Stimulated activated memory B cell treated with anti-CD40 and anti-IgM and Interleukin-4, amounts not matched to agents 10 μg/mL and 1 μg/mL and 100 μg/mL, for 72 hours (primary cell): ENCODE measurements at regions not wholly inside any gene's neighbourhood (a gene's known extent, or its start where the extent isn't known, plus 50 kb on each side); places are given as distances from the start of the nearest gene placed in this dataset.

Experiments
- ATAC-seq: fragments of 150-1000 bp; cut with Tn5 transposase; 2 replicates; pipeline ENCODE4 v1.10.0; 2021
- H3K27ac Mint-ChIP-seq: one replicate; pipeline ENCODE4 v1.8.0; 2022; ENCODE audit warnings: mild to moderate bottlenecking, mixed read lengths
- H3K27me3 Mint-ChIP-seq: one replicate; pipeline ENCODE4 v1.8.0; 2022; ENCODE audit warnings: mixed read lengths
- H3K36me3 Mint-ChIP-seq: one replicate; pipeline ENCODE4 v1.8.0; 2022; ENCODE audit warnings: mixed read lengths
- H3K4me1 Mint-ChIP-seq: one replicate; pipeline ENCODE4 v1.8.0; 2022; ENCODE audit warnings: mixed read lengths
- H3K4me3 Mint-ChIP-seq: one replicate; pipeline ENCODE4 v1.8.0; 2022; ENCODE audit warnings: mild to moderate bottlenecking, moderate library complexity, mixed read lengths
- H3K9me3 Mint-ChIP-seq: one replicate; pipeline ENCODE4 v1.8.0; 2022; ENCODE audit warnings: mixed read lengths

DNA sequence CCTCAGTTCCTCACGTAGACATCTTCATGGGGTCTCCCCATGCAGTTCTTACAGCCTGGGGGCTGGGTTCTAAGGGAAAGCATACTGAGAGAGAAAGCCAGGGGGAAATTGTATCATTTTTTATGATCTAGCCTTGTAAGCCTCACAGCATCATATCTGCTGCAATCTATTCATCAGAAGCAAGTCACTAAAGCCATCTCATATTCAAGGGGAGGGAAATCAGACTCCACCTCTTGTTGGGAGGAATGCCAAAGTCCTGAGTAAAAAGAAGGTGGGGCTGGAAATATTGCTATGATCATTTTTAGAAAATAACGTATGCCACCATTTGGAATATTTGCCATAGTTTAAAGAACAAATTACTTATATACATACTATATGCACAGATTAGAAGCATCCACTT lies 304.6 kb downstream of the TXNL1 start:
- no peaks in the 10 kb centered on the region for H3K27me3 Mint-ChIP-seq
- H3K4me3 Mint-ChIP-seq = no peak overlapping the region
- ATAC-seq = no peak
- no peaks in the 10 kb centered on the region for H3K36me3 Mint-ChIP-seq
- no peak overlapping the region for H3K27ac Mint-ChIP-seq
- H3K4me1 Mint-ChIP-seq = peaks cover 6% of the 10 kb centered on the region
- peaks cover 3% of the 10 kb centered on the region for H3K9me3 Mint-ChIP-seq

DNA sequence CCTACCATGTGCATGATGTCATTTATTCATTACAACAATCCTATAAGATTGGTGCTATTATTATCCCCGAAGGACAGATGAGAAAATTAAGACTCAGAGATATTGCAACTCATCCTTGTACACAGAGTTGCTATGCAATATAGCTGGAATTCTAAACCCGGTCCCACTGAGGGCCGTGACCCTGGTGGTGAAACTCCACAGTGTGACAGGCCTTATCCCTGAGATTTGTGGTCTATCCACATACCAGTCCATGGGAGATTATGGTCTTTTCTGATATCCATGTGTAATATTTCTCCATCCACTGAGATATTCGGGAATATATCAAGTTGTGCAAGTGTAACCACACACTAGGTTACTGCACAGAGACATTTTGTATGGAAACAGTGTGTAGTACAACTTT lies 305.2 kb downstream of the TXNL1 start:
- no peak for ATAC-seq
- Mint-ChIP-seq H3K4me3 (no peak overlapping the region), H3K27me3 (no peaks in the 10 kb centered on the region), H3K4me1 (peaks cover 6% of the 10 kb centered on the region), H3K27ac (no peak overlapping the region), H3K36me3 (no peaks in the 10 kb centered on the region), H3K9me3 (no peaks in the 10 kb centered on the region)

DNA sequence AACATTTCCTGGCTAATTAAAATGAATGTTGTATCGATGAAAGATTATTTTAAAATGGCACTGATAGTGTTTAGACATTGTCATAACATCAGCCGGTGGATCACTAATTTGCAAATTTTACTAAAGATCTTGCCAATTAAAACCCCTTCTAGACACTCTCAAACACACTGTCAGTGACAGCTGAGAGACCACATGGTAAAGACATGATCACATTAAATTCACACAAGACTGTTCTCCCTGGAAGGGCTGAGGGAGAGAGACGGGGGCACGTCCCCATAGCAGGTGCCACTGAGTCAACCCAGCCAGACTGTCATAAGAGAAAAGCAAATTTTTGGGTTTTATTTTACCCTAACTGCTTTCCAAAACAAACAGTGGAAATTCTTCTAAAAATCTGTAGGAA lies 306.0 kb downstream of the TXNL1 start:
- Mint-ChIP-seq H3K27me3 (no peaks in the 10 kb centered on the region), H3K9me3 (no peaks in the 10 kb centered on the region), H3K4me1 (peaks cover 6% of the 10 kb centered on the region), H3K27ac (no peak overlapping the region), H3K4me3 (no peak overlapping the region), H3K36me3 (no peaks in the 10 kb centered on the region)
- no peak for ATAC-seq

DNA sequence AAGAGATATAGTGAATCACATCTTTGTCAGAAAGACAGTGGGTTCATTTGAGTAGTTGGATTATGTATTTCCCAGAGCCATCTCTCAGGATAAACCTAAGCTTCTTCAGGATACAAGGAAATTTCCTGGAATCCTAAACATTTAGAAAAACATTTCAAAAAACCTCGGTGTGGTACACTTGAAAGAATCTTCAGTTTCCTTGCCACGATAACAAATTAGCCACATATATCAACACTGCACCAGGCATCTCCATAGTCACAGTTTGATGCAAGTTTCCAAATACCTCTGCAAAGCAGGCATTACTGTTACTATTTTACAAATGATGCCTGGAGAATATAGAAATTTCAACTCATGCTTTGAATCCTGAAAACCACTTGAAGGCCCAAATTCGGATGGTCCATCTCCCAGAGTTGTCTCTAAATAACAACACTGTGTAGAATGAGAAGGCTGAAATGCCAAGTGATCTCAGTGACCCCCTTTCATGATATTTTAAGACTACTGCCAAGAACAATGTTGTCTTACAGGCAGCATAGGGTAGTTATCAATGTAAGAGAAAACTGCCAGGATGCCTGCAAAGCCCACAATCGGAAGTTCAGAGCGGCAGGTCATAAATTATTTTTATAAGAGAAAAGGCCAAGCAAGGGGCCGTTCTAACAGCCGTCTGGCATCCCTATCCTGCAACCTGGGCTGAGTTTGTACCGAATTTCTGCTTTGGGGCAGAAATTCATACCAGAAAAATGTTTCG lies 307.9 kb downstream of the TXNL1 start:
- no peaks in the 10 kb centered on the region for H3K9me3 Mint-ChIP-seq
- no peak for ATAC-seq
- H3K27me3 Mint-ChIP-seq = no peaks in the 10 kb centered on the region
- no peak overlapping the region for H3K4me3 Mint-ChIP-seq
- no peak overlapping the region for H3K27ac Mint-ChIP-seq
- H3K4me1 Mint-ChIP-seq = peaks cover 5% of the 10 kb centered on the region
- no peaks in the 10 kb centered on the region for H3K36me3 Mint-ChIP-seq

DNA sequence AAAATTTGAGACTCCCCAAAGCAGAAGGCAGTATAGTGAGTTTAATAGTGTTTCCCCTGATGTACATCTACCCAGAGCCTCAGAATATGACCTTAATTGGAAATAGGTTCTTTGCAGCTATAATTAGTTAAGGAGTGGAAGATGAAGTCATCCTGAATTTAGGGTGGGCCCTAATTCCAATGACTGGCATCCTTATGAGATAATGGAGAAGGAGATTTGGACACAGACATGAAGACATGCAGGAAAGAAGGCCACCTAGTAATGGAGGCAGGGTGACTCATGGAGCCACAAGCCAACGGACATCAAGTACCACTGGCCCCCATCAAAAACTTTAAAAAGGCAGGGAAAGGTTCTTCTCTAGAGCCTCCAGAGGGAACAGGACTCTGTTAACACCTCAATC lies 308.9 kb downstream of the TXNL1 start:
- Mint-ChIP-seq H3K9me3 (no peaks in the 10 kb centered on the region), H3K27ac (no peak overlapping the region), H3K36me3 (no peaks in the 10 kb centered on the region), H3K27me3 (no peaks in the 10 kb centered on the region), H3K4me1 (no peaks in the 10 kb centered on the region), H3K4me3 (no peak overlapping the region)
- no peak for ATAC-seq

DNA sequence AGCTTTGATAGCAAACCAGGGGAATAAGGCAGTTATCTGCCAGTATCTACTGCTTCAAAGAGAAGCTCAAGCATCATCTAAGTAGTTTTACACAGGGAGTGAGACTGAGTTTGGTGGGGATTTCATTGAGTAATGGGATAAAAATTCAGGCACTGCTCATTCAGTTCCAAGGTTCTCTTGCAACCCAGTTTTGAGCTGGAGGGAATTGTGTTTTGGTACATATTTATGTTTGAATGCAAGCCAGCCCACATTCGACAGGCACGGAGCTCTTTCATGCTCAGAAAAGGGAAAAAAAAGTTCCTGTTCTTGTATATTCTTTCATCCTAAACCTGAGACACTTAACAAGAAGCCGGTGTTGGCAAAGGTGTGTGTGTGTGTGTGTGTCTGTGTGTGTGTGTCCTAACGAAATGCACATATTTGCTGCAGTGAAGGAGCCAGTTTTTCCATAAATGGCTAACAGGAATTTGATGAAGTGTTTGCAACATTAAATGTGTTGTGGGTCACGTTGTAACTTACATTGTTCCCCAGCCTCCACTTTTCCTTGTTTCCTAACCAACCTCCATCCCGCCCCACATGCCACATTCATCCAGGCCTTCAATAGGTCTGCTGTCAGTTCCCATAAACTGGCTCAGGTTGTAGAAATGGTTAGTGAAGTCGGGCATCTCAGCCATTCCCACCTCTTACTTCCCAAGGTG lies 311.1 kb downstream of the TXNL1 start:
- H3K27me3 Mint-ChIP-seq = no peaks in the 10 kb centered on the region
- H3K27ac Mint-ChIP-seq = no peak overlapping the region
- ATAC-seq = no peak
- H3K4me3 Mint-ChIP-seq = no peak overlapping the region
- H3K9me3 Mint-ChIP-seq = no peaks in the 10 kb centered on the region
- peaks cover 7% of the 10 kb centered on the region for H3K4me1 Mint-ChIP-seq
- no peaks in the 10 kb centered on the region for H3K36me3 Mint-ChIP-seq

DNA sequence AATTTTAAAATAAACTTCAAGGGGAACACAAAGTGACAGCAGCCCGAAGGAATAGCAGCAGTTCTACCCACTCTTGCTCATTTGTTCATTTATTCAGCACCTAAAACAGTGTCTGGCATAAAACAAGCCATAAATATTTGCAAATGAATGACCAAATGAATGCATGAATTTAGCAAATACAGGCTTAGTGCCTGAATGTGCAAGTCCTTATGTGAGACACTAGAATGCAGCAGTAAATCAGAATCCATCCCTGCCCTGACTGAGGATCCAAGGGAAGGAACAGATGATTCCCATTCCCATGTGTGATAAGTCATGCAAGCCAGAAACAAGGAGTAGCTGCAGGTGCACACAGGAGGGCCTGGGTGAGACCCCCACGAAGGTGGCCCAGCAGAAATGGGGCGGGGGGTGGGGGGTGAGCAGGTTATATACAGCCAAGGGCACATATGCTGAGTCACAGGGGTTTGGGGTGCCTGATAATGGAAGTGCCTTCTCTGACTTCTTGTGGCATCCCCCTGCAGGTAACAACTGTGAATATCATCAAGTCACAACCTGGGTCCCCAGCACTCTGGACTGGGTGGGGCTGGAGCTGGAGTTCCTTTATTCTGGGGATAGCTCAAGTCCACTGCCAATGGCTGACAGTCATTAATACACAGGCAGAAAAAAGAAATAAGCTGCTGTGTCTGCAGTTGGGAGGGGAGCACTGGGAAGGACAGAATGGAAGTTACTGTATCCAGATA lies 311.9 kb downstream of the TXNL1 start:
- peaks cover 10% of the 10 kb centered on the region for H3K4me1 Mint-ChIP-seq
- H3K9me3 Mint-ChIP-seq = no peaks in the 10 kb centered on the region
- no peaks in the 10 kb centered on the region for H3K36me3 Mint-ChIP-seq
- H3K4me3 Mint-ChIP-seq = no peak overlapping the region
- no peak overlapping the region for H3K27ac Mint-ChIP-seq
- no peak for ATAC-seq
- H3K27me3 Mint-ChIP-seq = no peaks in the 10 kb centered on the region

DNA sequence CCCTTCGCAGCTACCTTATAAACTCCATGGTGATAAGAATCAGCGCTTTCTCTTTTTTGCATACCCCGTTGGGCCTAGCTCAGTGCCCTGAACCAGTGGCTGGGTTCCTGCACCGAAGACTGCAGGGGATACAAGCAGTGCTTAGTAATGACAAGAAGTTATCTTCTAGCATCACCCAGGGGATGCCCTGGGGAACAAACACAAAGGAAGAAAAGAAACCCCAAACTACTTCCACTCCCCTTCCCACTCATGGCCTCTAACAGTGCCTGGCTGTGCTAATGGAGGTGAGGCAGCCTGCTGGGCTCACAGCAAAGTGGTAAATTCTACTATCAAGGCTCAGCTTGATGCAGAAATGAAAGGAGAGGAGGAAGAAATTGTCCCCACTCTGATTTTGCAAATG lies 314.7 kb downstream of the TXNL1 start:
- Mint-ChIP-seq H3K27me3 (no peaks in the 10 kb centered on the region), H3K4me1 (peaks cover 36% of the 10 kb centered on the region), H3K27ac (peak overlapping the region; percentile 23), H3K4me3 (no peak overlapping the region), H3K9me3 (no peaks in the 10 kb centered on the region), H3K36me3 (no peaks in the 10 kb centered on the region)
- peak; percentile 24 for ATAC-seq

DNA sequence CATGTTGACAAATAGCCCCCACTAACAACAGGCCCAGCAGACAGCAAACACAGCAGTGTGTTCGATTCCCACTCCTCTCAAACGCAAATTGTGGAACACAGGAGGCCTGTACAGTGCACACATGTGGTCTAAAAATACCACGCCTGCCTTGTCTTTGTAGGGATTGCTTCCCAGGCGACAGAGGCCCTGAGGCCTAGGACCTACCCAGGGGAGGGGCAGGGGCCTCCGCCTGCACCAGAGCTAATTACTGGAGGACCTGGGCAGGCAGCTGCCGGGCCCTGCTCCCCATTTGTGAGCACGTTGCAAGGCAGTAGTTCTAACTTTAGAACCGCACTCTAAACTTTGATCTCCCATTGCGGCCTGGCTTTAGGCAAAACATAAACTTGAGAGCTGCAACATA lies 316.0 kb downstream of the TXNL1 start:
- H3K27me3 Mint-ChIP-seq = no peaks in the 10 kb centered on the region
- no peak for ATAC-seq
- peaks cover 44% of the 10 kb centered on the region for H3K4me1 Mint-ChIP-seq
- H3K9me3 Mint-ChIP-seq = no peaks in the 10 kb centered on the region
- no peaks in the 10 kb centered on the region for H3K36me3 Mint-ChIP-seq
- H3K4me3 Mint-ChIP-seq = no peak overlapping the region
- no peak overlapping the region for H3K27ac Mint-ChIP-seq

DNA sequence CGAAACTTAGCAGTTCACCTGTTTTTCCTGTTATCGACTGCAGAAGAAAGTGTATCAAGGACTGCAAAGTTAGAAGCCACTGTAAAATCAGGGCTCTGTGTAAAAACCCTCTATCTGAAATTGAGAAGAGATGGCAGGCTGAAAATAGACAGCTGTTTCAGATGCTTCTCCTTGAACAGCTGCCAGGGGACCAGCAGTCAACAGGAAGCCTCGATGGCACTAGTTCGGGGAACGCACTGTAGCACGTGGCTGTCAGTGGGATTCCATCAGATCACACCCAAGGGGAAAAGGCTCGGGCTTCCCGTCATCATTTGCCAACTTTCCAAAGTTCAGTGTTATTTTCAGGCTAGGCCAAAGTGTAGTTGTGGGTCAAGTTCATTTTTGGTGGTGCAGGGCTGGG lies 316.9 kb downstream of the TXNL1 start:
- peaks cover 44% of the 10 kb centered on the region for H3K4me1 Mint-ChIP-seq
- H3K4me3 Mint-ChIP-seq = no peak overlapping the region
- ATAC-seq = no peak
- no peaks in the 10 kb centered on the region for H3K27me3 Mint-ChIP-seq
- H3K36me3 Mint-ChIP-seq = no peaks in the 10 kb centered on the region
- H3K27ac Mint-ChIP-seq = peak overlapping the region; percentile 9
- H3K9me3 Mint-ChIP-seq = no peaks in the 10 kb centered on the region

DNA sequence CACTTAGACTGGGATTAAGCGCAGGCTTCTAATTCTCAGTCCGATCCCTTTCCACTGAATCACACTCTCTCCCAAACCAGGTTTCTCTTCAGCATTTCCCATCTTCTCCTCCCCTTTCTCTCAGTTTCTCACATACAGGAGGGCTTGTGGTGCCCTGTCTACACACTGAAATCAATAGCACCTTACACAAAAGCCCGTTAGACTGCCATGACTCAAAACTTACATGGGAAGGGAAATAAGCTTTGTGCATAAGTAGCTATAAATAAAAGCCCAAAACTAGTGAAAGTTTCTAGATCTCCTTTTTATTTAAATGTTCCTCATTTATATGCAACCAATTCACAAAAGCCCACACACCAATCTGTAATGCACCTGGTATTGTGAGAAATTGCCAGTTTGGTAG lies 318.4 kb downstream of the TXNL1 start:
- no peaks in the 10 kb centered on the region for H3K9me3 Mint-ChIP-seq
- peak; percentile 70 for ATAC-seq
- H3K4me3 Mint-ChIP-seq = peak overlapping the region; percentile 19
- no peaks in the 10 kb centered on the region for H3K36me3 Mint-ChIP-seq
- H3K27me3 Mint-ChIP-seq = no peaks in the 10 kb centered on the region
- H3K4me1 Mint-ChIP-seq = peaks cover 44% of the 10 kb centered on the region
- peak overlapping the region; percentile 9 for H3K27ac Mint-ChIP-seq

DNA sequence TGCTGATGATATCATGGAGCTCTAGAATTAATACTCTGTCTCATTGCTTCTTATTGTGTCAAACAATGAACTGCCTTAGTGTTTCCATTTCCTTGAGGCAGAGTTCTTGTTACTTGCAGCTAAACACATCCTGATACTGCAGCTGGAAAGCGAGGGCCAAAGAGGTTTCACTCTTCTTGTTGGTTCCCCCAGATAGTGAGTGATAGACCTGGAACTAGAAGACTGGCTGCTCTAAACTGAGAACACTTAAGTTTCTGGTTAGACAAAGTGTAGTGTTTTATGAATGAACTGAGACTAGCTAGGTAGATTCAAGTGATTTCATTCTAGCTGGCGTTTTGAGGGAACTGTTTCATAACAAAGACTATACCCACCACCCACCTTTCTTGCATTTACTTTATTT lies 321.7 kb downstream of the TXNL1 start:
- no peak for ATAC-seq
- Mint-ChIP-seq H3K4me3 (no peak overlapping the region), H3K9me3 (no peaks in the 10 kb centered on the region), H3K4me1 (peaks cover 46% of the 10 kb centered on the region), H3K36me3 (no peaks in the 10 kb centered on the region), H3K27me3 (no peaks in the 10 kb centered on the region), H3K27ac (no peak overlapping the region)

DNA sequence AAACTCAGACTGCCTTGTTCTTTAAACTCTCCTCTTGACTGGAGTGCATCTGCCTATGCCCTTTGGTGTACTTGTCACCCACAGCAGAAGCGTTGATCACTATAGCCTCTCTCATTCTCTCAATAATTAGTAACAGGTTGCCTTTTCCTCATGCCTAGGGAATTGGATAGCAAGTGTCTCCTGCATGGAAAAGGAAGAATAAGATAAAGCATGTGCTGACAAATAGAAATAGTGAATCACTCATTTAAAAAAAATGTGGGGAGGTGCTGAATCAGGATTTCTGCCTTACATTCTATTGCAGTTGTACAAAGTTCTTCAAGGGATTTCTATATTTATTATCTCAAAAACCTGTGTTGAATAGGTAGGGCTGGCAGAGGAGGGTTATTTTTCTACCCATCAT lies 323.0 kb downstream of the TXNL1 start:
- ATAC-seq = no peak
- Mint-ChIP-seq H3K4me3 (no peak overlapping the region), H3K9me3 (no peaks in the 10 kb centered on the region), H3K27ac (no peak overlapping the region), H3K36me3 (no peaks in the 10 kb centered on the region), H3K27me3 (no peaks in the 10 kb centered on the region), H3K4me1 (peaks cover 33% of the 10 kb centered on the region)

DNA sequence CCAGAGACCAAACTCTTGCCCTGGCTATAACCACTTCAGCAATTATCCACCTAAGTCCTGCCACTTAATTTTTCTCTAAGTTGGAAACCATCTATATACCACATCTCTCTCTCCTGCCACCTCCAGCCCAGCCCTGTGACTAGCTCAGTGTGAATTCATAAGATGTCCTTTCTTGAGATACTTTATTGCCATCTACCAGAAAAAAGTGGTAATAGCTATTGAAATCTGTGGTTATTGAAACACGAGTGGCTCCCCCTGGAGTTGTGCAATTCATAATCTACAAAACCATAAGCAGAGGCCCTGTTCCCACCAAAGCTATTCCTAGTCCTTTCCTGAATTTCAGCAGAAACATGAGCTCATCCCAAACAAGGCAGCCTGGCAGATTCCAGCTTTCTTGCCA lies 324.0 kb downstream of the TXNL1 start:
- H3K36me3 Mint-ChIP-seq = no peaks in the 10 kb centered on the region
- ATAC-seq = peak; percentile 27
- no peak overlapping the region for H3K27ac Mint-ChIP-seq
- H3K4me1 Mint-ChIP-seq = peaks cover 28% of the 10 kb centered on the region
- H3K27me3 Mint-ChIP-seq = no peaks in the 10 kb centered on the region
- no peaks in the 10 kb centered on the region for H3K9me3 Mint-ChIP-seq
- no peak overlapping the region for H3K4me3 Mint-ChIP-seq

DNA sequence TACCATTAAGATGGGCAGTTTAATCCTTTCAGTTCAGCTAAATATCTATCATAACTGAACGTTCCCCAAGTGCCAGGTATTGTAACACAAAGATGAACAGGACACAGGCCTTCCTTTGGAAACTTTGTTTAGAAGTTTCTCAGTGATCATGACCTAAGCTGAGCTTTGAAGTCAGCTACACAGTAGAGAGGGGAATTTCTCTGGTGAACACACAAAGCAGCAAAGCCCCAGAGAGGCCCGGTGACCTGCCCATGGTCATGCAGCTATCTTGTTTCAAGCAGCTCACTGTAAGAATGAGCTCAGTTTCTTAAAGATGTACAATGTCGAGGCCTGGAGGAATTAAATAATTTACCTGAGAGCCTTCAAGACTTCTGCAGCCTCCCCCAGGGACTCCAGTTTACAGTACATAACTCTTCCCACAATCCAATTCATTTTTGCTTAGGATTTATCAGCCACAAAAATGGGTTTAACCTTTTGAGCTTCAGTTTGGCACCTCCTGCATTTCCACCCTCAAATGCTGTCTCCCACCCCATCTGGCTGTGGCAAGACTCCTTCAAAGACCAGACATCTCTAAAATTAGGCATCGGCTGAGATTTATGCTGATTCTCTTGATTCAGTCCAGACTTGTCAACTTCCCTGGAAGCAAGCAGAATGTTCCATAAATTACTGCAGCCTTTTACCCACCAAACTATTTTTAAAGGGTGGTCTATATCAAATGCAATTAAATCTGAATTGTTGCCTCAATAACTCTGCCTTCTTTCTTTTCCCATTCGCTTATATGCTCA lies 325.6 kb downstream of the TXNL1 start:
- no peaks in the 10 kb centered on the region for H3K36me3 Mint-ChIP-seq
- H3K27ac Mint-ChIP-seq = no peak overlapping the region
- H3K4me1 Mint-ChIP-seq = peaks cover 32% of the 10 kb centered on the region
- no peak overlapping the region for H3K4me3 Mint-ChIP-seq
- H3K27me3 Mint-ChIP-seq = no peaks in the 10 kb centered on the region
- ATAC-seq = peak; percentile 59
- H3K9me3 Mint-ChIP-seq = no peaks in the 10 kb centered on the region
